H1 (cell line): ENCODE measurements at regions not wholly inside any gene's neighbourhood (a gene's known extent, or its start where the extent isn't known, plus 50 kb on each side); places are given as distances from the start of the nearest gene placed in this dataset.

ENCODE experiments used
- CREB1 ChIP-seq: IDR thresholded peaks from 2 replicates; pipeline ENCODE4 v1.6.1; 2012; ENCODE audit warnings: inconsistent platforms
- EZH2 ChIP-seq: fragments of 200-600 bp; sonication (generic); IDR thresholded peaks from 2 replicates; pipeline ENCODE4 v1.7.1; 2012; ENCODE audit warnings: low read depth, mild to moderate bottlenecking, moderate library complexity, low read length, inconsistent platforms; ENCODE audit not compliant: severe bottlenecking
- TF ChIP-seq, protein P1 (sequence below), 3 experiments: IDR thresholded peaks; 1 replicate in 2 of 3; 2 replicates in 1 of 3; pipeline versions ENCODE4 v1.5.1 to v1.6.1; 2011; ENCODE audit warnings: low read length in 3 of 3, mild to moderate bottlenecking in 3 of 3, inconsistent platforms in 2 of 3, low read depth in 1 of 3, moderate library complexity in 1 of 3; ENCODE audit not compliant: insufficient read depth in 1 of 3; ENCODE audit errors: control extremely low read depth in 1 of 3

DNA sequence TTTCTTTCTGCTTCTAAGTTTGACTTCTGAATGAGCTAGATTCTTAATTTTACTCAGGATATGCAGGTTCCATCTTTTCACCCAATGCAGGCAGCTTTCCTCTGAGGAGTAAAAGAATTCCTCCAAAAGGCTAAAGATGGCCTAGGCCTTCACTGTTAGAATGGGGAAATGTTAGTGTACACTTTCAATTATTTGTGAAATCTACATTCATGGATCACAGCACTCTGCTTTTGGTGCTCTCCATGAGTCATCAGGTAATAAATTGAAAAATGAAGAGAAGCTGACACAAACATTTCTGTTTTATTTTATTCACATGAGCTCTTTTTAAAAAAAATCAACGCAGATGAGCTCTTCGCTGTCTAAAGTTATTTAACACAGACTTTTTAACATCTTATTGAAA lies 502.5 kb upstream of the GOLIM4 start:
- TF ChIP-seq EZH2, result no peak
- no peak for TF ChIP-seq CREB1
- TF ChIP-seq, protein P1, sequence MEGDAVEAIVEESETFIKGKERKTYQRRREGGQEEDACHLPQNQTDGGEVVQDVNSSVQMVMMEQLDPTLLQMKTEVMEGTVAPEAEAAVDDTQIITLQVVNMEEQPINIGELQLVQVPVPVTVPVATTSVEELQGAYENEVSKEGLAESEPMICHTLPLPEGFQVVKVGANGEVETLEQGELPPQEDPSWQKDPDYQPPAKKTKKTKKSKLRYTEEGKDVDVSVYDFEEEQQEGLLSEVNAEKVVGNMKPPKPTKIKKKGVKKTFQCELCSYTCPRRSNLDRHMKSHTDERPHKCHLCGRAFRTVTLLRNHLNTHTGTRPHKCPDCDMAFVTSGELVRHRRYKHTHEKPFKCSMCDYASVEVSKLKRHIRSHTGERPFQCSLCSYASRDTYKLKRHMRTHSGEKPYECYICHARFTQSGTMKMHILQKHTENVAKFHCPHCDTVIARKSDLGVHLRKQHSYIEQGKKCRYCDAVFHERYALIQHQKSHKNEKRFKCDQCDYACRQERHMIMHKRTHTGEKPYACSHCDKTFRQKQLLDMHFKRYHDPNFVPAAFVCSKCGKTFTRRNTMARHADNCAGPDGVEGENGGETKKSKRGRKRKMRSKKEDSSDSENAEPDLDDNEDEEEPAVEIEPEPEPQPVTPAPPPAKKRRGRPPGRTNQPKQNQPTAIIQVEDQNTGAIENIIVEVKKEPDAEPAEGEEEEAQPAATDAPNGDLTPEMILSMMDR (IDR thresholded peaks at IDR 0.05; ENCODE audit: control extremely low read depth in 1 of 3, insufficient read depth in 1 of 3, low read depth in 1 of 3, low read length in 3 of 3), result no peak
